H1 (cell line): ENCODE measurements at regions not wholly inside any gene's neighbourhood (a gene's known extent, or its start where the extent isn't known, plus 50 kb on each side); places are given as distances from the start of the nearest gene placed in this dataset.
A peak's percentile ranks its signal among the peaks of the same experiment; 100 is the strongest.

Source experiments
- CTCF ChIA-PET: fragments of 300-600 bp; sonication (Branson Sonifier 250); formaldehyde crosslinking; loops from one replicate; lab custom pipeline; 2021; ENCODE audit not compliant: partially characterized antibody; lab: Charles Lee
- POLR2A ChIA-PET: fragments of 300-600 bp; sonication (Branson Sonifier 250); formaldehyde crosslinking; loops from one replicate; lab custom pipeline; 2021; ENCODE audit warnings: inconsistent platforms; ENCODE audit not compliant: partially characterized antibody; lab: Charles Lee
- DNase-seq, 2 experiments: peaks; one replicate each; pipeline versions ENCODE4 v3.0.0 to v3.0.0-alpha.2; 2010 to 2022; ENCODE audit warnings: low spot score in 2 of 2, low read depth in 1 of 2, mixed read lengths in 1 of 2
- FAIRE-seq: peaks from 2 replicates; lab custom pipeline; 2011; peaks lifted over from hg19 to GRCh38; lab: Jason Lieb, UNC
- H2AFZ ChIP-seq: 2 replicates; pipeline ENCODE4 v1.8.1; 2012; ENCODE audit warnings: low read length, inconsistent platforms
- H2AK5ac ChIP-seq: 2 replicates; pipeline ENCODE4 v1.6.1; 2013; ENCODE audit warnings: low read depth, low read length
- H2BK120ac ChIP-seq: replicated peaks from 2 replicates; pipeline ENCODE3; 2013; ENCODE audit warnings: low read depth, low read length, inconsistent platforms
- H2BK12ac ChIP-seq: 2 replicates; pipeline ENCODE4 v1.6.1; 2013; ENCODE audit warnings: low read depth, low read length
- H2BK15ac ChIP-seq: 2 replicates; pipeline ENCODE4 v1.6.1; 2013; ENCODE audit warnings: low read length
- H2BK20ac ChIP-seq: 2 replicates; pipeline ENCODE4 v1.6.1; 2013; ENCODE audit warnings: low read length
- H2BK5ac ChIP-seq: 2 replicates; pipeline ENCODE4 v1.6.1; 2013; ENCODE audit warnings: low read depth, low read length
- H3K14ac ChIP-seq: 2 replicates; pipeline ENCODE4 v1.6.1; 2013; ENCODE audit warnings: inconsistent platforms; ENCODE audit not compliant: insufficient read length
- H3K18ac ChIP-seq: 2 replicates; pipeline ENCODE4 v1.6.1; 2013; ENCODE audit warnings: low read length; ENCODE audit errors: extremely low read depth
- H3K23ac ChIP-seq: 2 replicates; pipeline ENCODE4 v1.6.1; 2013; ENCODE audit warnings: inconsistent platforms; ENCODE audit not compliant: insufficient read length
- H3K23me2 ChIP-seq: 2 replicates; pipeline ENCODE4 v1.6.1; 2013; ENCODE audit warnings: low read depth, low read length
- H3K27ac ChIP-seq: 2 replicates; pipeline ENCODE4 v1.6.1; 2011; ENCODE audit warnings: low read depth, low read length, inconsistent platforms
- H3K27me3 ChIP-seq, 4 experiments: replicated peaks in 1 of 4; 1 replicate in 1 of 4; 2 replicates in 3 of 4; pipeline versions ENCODE4 v1.6.1 to v1.8.1; 2011 to 2013; ENCODE audit warnings: low read length in 3 of 4, mild to moderate bottlenecking in 3 of 4, inconsistent platforms in 2 of 4, mixed read lengths in 2 of 4, moderate library complexity in 1 of 4; ENCODE audit not compliant: control insufficient read depth in 3 of 4, insufficient read depth in 3 of 4; ENCODE audit errors: extremely low read depth in 1 of 4
- H3K36me3 ChIP-seq, 4 experiments: 2 replicates each; pipeline versions ENCODE4 v1.6.1 to v1.8.1; 2011 to 2013; ENCODE audit warnings: mild to moderate bottlenecking in 4 of 4, low read length in 3 of 4, moderate library complexity in 2 of 4, control low read depth in 1 of 4, inconsistent platforms in 1 of 4; ENCODE audit not compliant: insufficient read depth in 4 of 4, control insufficient read depth in 2 of 4
- H3K4ac ChIP-seq: replicated peaks from 2 replicates; pipeline ENCODE3; 2013; ENCODE audit warnings: low read length, low read depth, mixed read lengths, inconsistent platforms; ENCODE audit not compliant: insufficient read length
- H3K4me1 ChIP-seq, 4 experiments: replicated peaks in 1 of 4; 1 replicate in 1 of 4; 2 replicates in 3 of 4; pipeline versions ENCODE4 v1.6.1 to v1.8.1; 2011 to 2013; ENCODE audit warnings: low read length in 3 of 4, inconsistent platforms in 2 of 4, mixed read lengths in 1 of 4; ENCODE audit not compliant: insufficient read depth in 4 of 4, control insufficient read depth in 3 of 4
- H3K4me2 ChIP-seq, 2 experiments: 2 replicates each; pipeline versions ENCODE4 v1.6.1 to v1.8.1; 2011 to 2013; ENCODE audit warnings: low read depth in 2 of 2, low read length in 2 of 2, control low read depth in 1 of 2, inconsistent platforms in 1 of 2, mild to moderate bottlenecking in 1 of 2; ENCODE audit not compliant: insufficient read depth in 1 of 2
- H3K4me3 ChIP-seq, 4 experiments: fragments of 200-600, 300-600 bp in 1 of 4; sonication (generic), shearing (Covaris generic), sonication (Bioruptor Twin) in 1 of 4; 2 replicates each; pipeline versions ENCODE4 v1.5.1 to v1.8.1; 2011 to 2016; ENCODE audit warnings: low read length in 4 of 4, low read depth in 3 of 4, control low read depth in 2 of 4, inconsistent platforms in 2 of 4, mild to moderate bottlenecking in 2 of 4, mixed read lengths in 1 of 4, moderate library complexity in 1 of 4; ENCODE audit not compliant: insufficient read depth in 2 of 4; ENCODE audit errors: extremely low read depth in 1 of 4
- H3K56ac ChIP-seq: replicated peaks from 2 replicates; pipeline ENCODE3; 2013; ENCODE audit warnings: low read depth, mild to moderate bottlenecking, mixed read lengths, low read length, inconsistent platforms; ENCODE audit not compliant: insufficient read length
- H3K79me1 ChIP-seq: 2 replicates; pipeline ENCODE4 v1.6.1; 2013; ENCODE audit warnings: low read depth, low read length, control low read depth
- H3K79me2 ChIP-seq, 2 experiments: 2 replicates each; pipeline versions ENCODE4 v1.6.1 to v1.8.1; 2012 to 2013; ENCODE audit warnings: low read length in 2 of 2, mild to moderate bottlenecking in 2 of 2, inconsistent platforms in 1 of 2; ENCODE audit not compliant: insufficient read depth in 2 of 2, control insufficient read depth in 1 of 2
- H3K9ac ChIP-seq, 4 experiments: replicated peaks in 1 of 4; 1 replicate in 1 of 4; 2 replicates in 3 of 4; pipeline versions ENCODE4 v1.6.1 to v1.8.1; 2011 to 2013; ENCODE audit warnings: low read depth in 3 of 4, low read length in 3 of 4, control low read depth in 2 of 4, mild to moderate bottlenecking in 2 of 4, moderate library complexity in 2 of 4, inconsistent platforms in 1 of 4; ENCODE audit errors: extremely low read depth in 1 of 4
- H3K9me3 ChIP-seq, 2 experiments: 2 replicates each; pipeline versions ENCODE4 v1.6.1 to v1.8.1; 2012 to 2013; ENCODE audit warnings: mild to moderate bottlenecking in 2 of 2, moderate library complexity in 2 of 2, control low read depth in 1 of 2, inconsistent platforms in 1 of 2, low read depth in 1 of 2, low read length in 1 of 2, mixed read lengths in 1 of 2; ENCODE audit not compliant: insufficient read depth in 2 of 2
- H4K20me1 ChIP-seq, 2 experiments: replicated peaks in 1 of 2; 2 replicates each; pipeline versions ENCODE3 to v1.8.1; 2011 to 2013; ENCODE audit warnings: inconsistent platforms in 2 of 2, low read length in 2 of 2, mild to moderate bottlenecking in 1 of 2; ENCODE audit not compliant: insufficient read depth in 2 of 2, control insufficient read depth in 1 of 2
- H4K5ac ChIP-seq: 2 replicates; pipeline ENCODE4 v1.6.1; 2013; ENCODE audit warnings: low read length, low read depth, mixed read lengths, inconsistent platforms; ENCODE audit not compliant: insufficient read length
- H4K8ac ChIP-seq: 2 replicates; pipeline ENCODE4 v1.8.0; 2013; ENCODE audit warnings: mild to moderate bottlenecking, moderate library complexity, low read length, inconsistent platforms; ENCODE audit not compliant: insufficient read depth; ENCODE audit errors: extremely low read depth
- H4K91ac ChIP-seq: replicated peaks from 2 replicates; pipeline ENCODE3; 2013; ENCODE audit warnings: low read length, mixed read lengths, inconsistent platforms; ENCODE audit not compliant: insufficient read length
- CEBPB ChIP-seq: IDR thresholded peaks from 2 replicates; pipeline ENCODE4 v1.6.1; 2012; ENCODE audit warnings: low read depth, low read length
- CTCF ChIP-seq, 3 experiments: IDR thresholded peaks; 1 replicate in 2 of 3; 2 replicates in 1 of 3; pipeline versions ENCODE4 v1.5.1 to v1.6.1; 2011; ENCODE audit warnings: low read length in 3 of 3, mild to moderate bottlenecking in 3 of 3, inconsistent platforms in 2 of 3, low read depth in 1 of 3, moderate library complexity in 1 of 3; ENCODE audit not compliant: insufficient read depth in 1 of 3; ENCODE audit errors: control extremely low read depth in 1 of 3
- MAX ChIP-seq: IDR thresholded peaks from 2 replicates; pipeline ENCODE4 v1.6.1; 2012; ENCODE audit warnings: inconsistent platforms
- RAD21 ChIP-seq, 2 experiments: IDR thresholded peaks in 1 of 2; conservative IDR thresholded peaks in 1 of 2; 2 replicates each; pipeline ENCODE4 v1.6.1; 2011; ENCODE audit warnings: low read depth in 2 of 2, low read length in 2 of 2, improper control_type of control experiment in 1 of 2, inconsistent platforms in 1 of 2, mild to moderate bottlenecking in 1 of 2, moderate library complexity in 1 of 2
- SIRT6 ChIP-seq: IDR thresholded peaks from one replicate; pipeline ENCODE4 v1.7.1; 2012; ENCODE audit warnings: low read length, inconsistent platforms
- SP1 ChIP-seq: IDR thresholded peaks from 2 replicates; pipeline ENCODE4 v1.6.1; 2011; ENCODE audit warnings: low read depth, low read length
- SRF ChIP-seq: IDR thresholded peaks from 2 replicates; pipeline ENCODE4 v1.6.1; 2011; ENCODE audit warnings: mild to moderate bottlenecking, low read depth, low read length, moderate library complexity
- SUZ12 ChIP-seq: fragments of 200-600 bp; sonication (generic); IDR thresholded peaks from 2 replicates; pipeline ENCODE4 v1.6.1; 2012; ENCODE audit warnings: mild to moderate bottlenecking, inconsistent platforms, low read length, moderate library complexity, mixed read lengths
- TEAD4 ChIP-seq: IDR thresholded peaks from 2 replicates; pipeline ENCODE4 v1.6.1; 2012; ENCODE audit warnings: low read depth, low read length, inconsistent platforms, mixed read lengths
- WGBS, 2 experiments: shearing (Covaris generic) in 1 of 2; methylation state at CpG; one replicate each; pipeline versions ENCODE4 v1.1.6 to v1.1.7; 2013 to 2015; ENCODE audit warnings: low lambda C conversion rate in 2 of 2, mixed read lengths in 2 of 2, inconsistent platforms in 1 of 2, low coverage in 1 of 2, missing lambda C conversion rate in 1 of 2; ENCODE audit not compliant: insufficient replicate concordance in 2 of 2, insufficient coverage in 1 of 2, insufficient read length in 1 of 2; ENCODE audit errors: extremely low coverage in 1 of 2, missing lambda C conversion rate in 1 of 2; 5-methylcytosine and 5-hydroxymethylcytosine counted together

- no peak for DNase-seq
- no peak overlapping the region for H3K27ac ChIP-seq
- POLR2A ChIA-PET = no interaction called here
- no peaks in the 10 kb centered on the region for H3K79me1 ChIP-seq
- no peaks in the 10 kb centered on the region for H3K79me2 ChIP-seq
- no peak overlapping the region for H4K5ac ChIP-seq
- H3K9ac ChIP-seq = no peak overlapping the region
- no peak overlapping the region for H4K91ac ChIP-seq
- no peak overlapping the region for H2AK5ac ChIP-seq
- H3K4me2 ChIP-seq = no peak overlapping the region
- H3K4ac ChIP-seq = no peak overlapping the region
- H3K23me2 ChIP-seq = no peaks in the 10 kb centered on the region
- no peak overlapping the region for H3K18ac ChIP-seq
- H2BK12ac ChIP-seq = no peak overlapping the region
- H3K23ac ChIP-seq = no peak overlapping the region
- no peak overlapping the region for H3K14ac ChIP-seq
- H2BK20ac ChIP-seq = no peak overlapping the region
- H4K20me1 ChIP-seq = no peaks in the 10 kb centered on the region
- no peak overlapping the region for H3K56ac ChIP-seq
- no peak overlapping the region for H2AFZ ChIP-seq
- CTCF ChIA-PET = interaction anchor here (2.2 kb wide), 1 partner anchor 218 kb away, joined by 7 read pairs; no protein-coding TSS in a partner anchor
- TF ChIP-seq CEBPB (no peak), MAX (no peak), SRF (no peak), SIRT6 (no peak), RAD21 (IDR thresholded peaks at IDR 0.05 in 1 of 2, conservative IDR thresholded peaks at IDR 0.05 in 1 of 2; ENCODE audit: low read depth in 2 of 2, low read length in 2 of 2) (peak; percentile 19 to 47; a peak in 2 of 4 replicates), TEAD4 (no peak), SP1 (no peak), CTCF (IDR thresholded peaks at IDR 0.05; ENCODE audit: control extremely low read depth in 1 of 3, insufficient read depth in 1 of 3, low read depth in 1 of 3, low read length in 3 of 3) (peak in 1 of 3 experiments; percentile 15; a peak in 1 of 4 replicates), SUZ12 (no peak)
- TF ChIP-seq, all 59 proteins: peak for 2
- H3K4me1 ChIP-seq = no peaks in the 10 kb centered on the region
- H4K8ac ChIP-seq = no peak overlapping the region
- H3K27me3 ChIP-seq = no peaks in the 10 kb centered on the region
- no peak overlapping the region for H2BK15ac ChIP-seq
- 89% methylated on average over 2 of the region's 2 CpGs; no CpG with 5 or more reads in 1 of the 2 experiments for WGBS, 2 experiments
- H3K9me3 ChIP-seq = no peaks in the 10 kb centered on the region
- no peaks in the 10 kb centered on the region for H3K36me3 ChIP-seq
- H2BK120ac ChIP-seq = no peak overlapping the region
- H3K4me3 ChIP-seq = no peak overlapping the region
- H2BK5ac ChIP-seq = no peak overlapping the region
- no peak for FAIRE-seq
These were observed 593.8 kb downstream of the SPRY1 start for GRCh38 chr4:123990310-123990870.
